MM.1S (cell line): ENCODE measurements at regions not wholly inside any gene's neighbourhood (a gene's known extent, or its start where the extent isn't known, plus 50 kb on each side); places are given as distances from the start of the nearest gene placed in this dataset.

Experiments
- DNase-seq: peaks from one replicate; pipeline ENCODE4 v3.0.0-alpha.2; 2015
- H2AFZ ChIP-seq: fragments of 300-600 bp; sonication (generic); 2 replicates; pipeline ENCODE4 v1.6.0; 2016; ENCODE audit warnings: antibody characterized with exemption, low read length
- H3F3A ChIP-seq: fragments of 300-600 bp; sonication (generic); 2 replicates; pipeline ENCODE4 v1.6.1; 2016; ENCODE audit warnings: mild to moderate bottlenecking, antibody characterized with exemption, low read length, moderate library complexity, mixed read lengths; ENCODE audit not compliant: insufficient read depth
- H3K27ac ChIP-seq: fragments of 300-600 bp; sonication (generic); 2 replicates; pipeline ENCODE4 v1.5.1; 2016; ENCODE audit warnings: mild to moderate bottlenecking, low read length
- H3K27me3 ChIP-seq: fragments of 300-600 bp; sonication (generic); replicated peaks from 2 replicates; pipeline ENCODE4 v1.6.0; 2016; ENCODE audit warnings: low read length; ENCODE audit not compliant: insufficient read depth
- H3K36me3 ChIP-seq: fragments of 300-600 bp; sonication (generic); replicated peaks from 2 replicates; pipeline ENCODE4 v1.6.1; 2016; ENCODE audit warnings: mild to moderate bottlenecking, low read length, mixed read lengths; ENCODE audit not compliant: insufficient read depth
- H3K4me1 ChIP-seq: fragments of 300-600 bp; sonication (generic); 2 replicates; pipeline ENCODE4 v1.6.1; 2016; ENCODE audit warnings: low read length, mixed read lengths
- H3K4me2 ChIP-seq: fragments of 300-600 bp; sonication (generic); 2 replicates; pipeline ENCODE4 v1.6.0; 2016; ENCODE audit warnings: low read depth, low read length
- H3K4me3 ChIP-seq: fragments of 300-600 bp; sonication (generic); 2 replicates; pipeline ENCODE4 v1.5.1; 2016; ENCODE audit warnings: low read length, mixed read lengths
- H3K79me2 ChIP-seq: fragments of 300-600 bp; sonication (generic); 2 replicates; pipeline ENCODE4 v1.6.1; 2016; ENCODE audit warnings: mixed run types, low read length, mixed read lengths
- H3K9ac ChIP-seq: fragments of 300-600 bp; sonication (generic); 2 replicates; pipeline ENCODE4 v1.6.1; 2016; ENCODE audit warnings: low read length, mixed read lengths
- H3K9me2 ChIP-seq: fragments of 300-600 bp; sonication (generic); replicated peaks from 2 replicates; pipeline ENCODE4 v1.6.1; 2016; ENCODE audit warnings: mild to moderate bottlenecking, low read length, mixed read lengths; ENCODE audit not compliant: insufficient read depth
- H3K9me3 ChIP-seq: fragments of 300-600 bp; sonication (generic); replicated peaks from 2 replicates; pipeline ENCODE4 v1.6.1; 2016; ENCODE audit warnings: mild to moderate bottlenecking, low read length, mixed read lengths; ENCODE audit not compliant: insufficient read depth
- H4K20me1 ChIP-seq: fragments of 300-600 bp; sonication (generic); 2 replicates; pipeline ENCODE4 v1.6.1; 2016; ENCODE audit warnings: mild to moderate bottlenecking, low read length, moderate library complexity, mixed read lengths; ENCODE audit not compliant: insufficient read depth
- CTCF ChIP-seq: fragments of 300-600 bp; sonication (generic); IDR thresholded peaks from 2 replicates; pipeline ENCODE4 v1.5.1; 2016; ENCODE audit warnings: antibody characterized with exemption, low read length, mixed read lengths
- EZH2 ChIP-seq: fragments of 300-600 bp; sonication (generic); optimal IDR thresholded peaks from 2 replicates; pipeline ENCODE3; 2017; ENCODE audit warnings: low read depth, mild to moderate bottlenecking, antibody characterized with exemption, low read length, mixed read lengths
- EZH2phosphoT487 ChIP-seq: fragments of 300-600 bp; sonication (generic); IDR thresholded peaks from 2 replicates; pipeline ENCODE4 v1.6.1; 2018; ENCODE audit warnings: antibody characterized with exemption, low read length

GRCh38 chr5:12322042-12322441 lies 417.8 kb upstream of the CTNND2 start:
- no peak overlapping the region for H3K4me3 ChIP-seq
- no peaks in the 10 kb centered on the region for H3K79me2 ChIP-seq

GRCh38 chr5:12320331-12320730 lies 416.1 kb upstream of the CTNND2 start:
- no peak for DNase-seq
- H3K9ac ChIP-seq, result no peak overlapping the region
- no peaks in the 10 kb centered on the region for H4K20me1 ChIP-seq
- no peak overlapping the region for H3K4me2 ChIP-seq
- TF ChIP-seq EZH2 (no peak), CTCF (no peak), EZH2phosphoT487 (no peak)
- no peaks in the 10 kb centered on the region for H3K79me2 ChIP-seq
- H3K9me3 ChIP-seq, result no peaks in the 10 kb centered on the region
- no peak overlapping the region for H3K4me3 ChIP-seq
- H3K4me1 ChIP-seq, result no peaks in the 10 kb centered on the region
- no peaks in the 10 kb centered on the region for H3K9me2 ChIP-seq
- no peak overlapping the region for H3K27ac ChIP-seq
- no peaks in the 10 kb centered on the region for H3K27me3 ChIP-seq
- no peaks in the 10 kb centered on the region for H3F3A ChIP-seq
- no peaks in the 10 kb centered on the region for H3K36me3 ChIP-seq
- H2AFZ ChIP-seq, result no peak overlapping the region

More at GRCh38 chr5:12322042-12322441, 417.8 kb upstream of the CTNND2 start:
- Histone ChIP-seq H3K36me3 (no peaks in the 10 kb centered on the region), H3K9ac (no peak overlapping the region), H3K9me3 (no peaks in the 10 kb centered on the region), H3K9me2 (no peaks in the 10 kb centered on the region), H3K27ac (no peak overlapping the region), H4K20me1 (no peaks in the 10 kb centered on the region), H3F3A (no peaks in the 10 kb centered on the region), H2AFZ (no peak overlapping the region), H3K27me3 (no peaks in the 10 kb centered on the region), H3K4me1 (no peaks in the 10 kb centered on the region), H3K4me2 (no peak overlapping the region)
- no peak for DNase-seq
- no peak for TF ChIP-seq EZH2

- Histone ChIP-seq H3K4me1 (no peaks in the 10 kb centered on the region), H3K36me3 (no peaks in the 10 kb centered on the region), H2AFZ (no peak overlapping the region), H3K79me2 (no peaks in the 10 kb centered on the region), H3F3A (no peaks in the 10 kb centered on the region), H3K27me3 (no peaks in the 10 kb centered on the region), H3K9me3 (no peaks in the 10 kb centered on the region), H3K27ac (no peak overlapping the region), H4K20me1 (no peaks in the 10 kb centered on the region), H3K9ac (no peak overlapping the region), H3K9me2 (no peaks in the 10 kb centered on the region), H3K4me3 (no peak overlapping the region), H3K4me2 (no peak overlapping the region)
- TF ChIP-seq EZH2phosphoT487 (no peak), EZH2 (no peak), CTCF (no peak)
- DNase-seq, result no peak
Measured at GRCh38 chr5:12316812-12317211, 412.6 kb upstream of the CTNND2 start.

GRCh38 chr5:12315461-12315860 lies 411.2 kb upstream of the CTNND2 start:
- no peaks in the 10 kb centered on the region for H3K79me2 ChIP-seq
- no peak overlapping the region for H3K27ac ChIP-seq
- TF ChIP-seq EZH2phosphoT487 (no peak), EZH2 (no peak), CTCF (no peak)
- no peaks in the 10 kb centered on the region for H3K9me2 ChIP-seq
- H4K20me1 ChIP-seq, result no peaks in the 10 kb centered on the region
- no peak overlapping the region for H2AFZ ChIP-seq
- no peaks in the 10 kb centered on the region for H3F3A ChIP-seq
- no peak for DNase-seq
- H3K4me2 ChIP-seq, result no peak overlapping the region
- no peaks in the 10 kb centered on the region for H3K4me1 ChIP-seq
- no peaks in the 10 kb centered on the region for H3K36me3 ChIP-seq
- H3K27me3 ChIP-seq, result no peaks in the 10 kb centered on the region
- no peak overlapping the region for H3K9ac ChIP-seq
- H3K4me3 ChIP-seq, result no peak overlapping the region
- H3K9me3 ChIP-seq, result no peaks in the 10 kb centered on the region
